ENCODE measurements at regions not wholly inside any gene's neighbourhood (a gene's known extent, or its start where the extent isn't known, plus 50 kb on each side); places are given as distances from the start of the nearest gene placed in this dataset.

DNA sequence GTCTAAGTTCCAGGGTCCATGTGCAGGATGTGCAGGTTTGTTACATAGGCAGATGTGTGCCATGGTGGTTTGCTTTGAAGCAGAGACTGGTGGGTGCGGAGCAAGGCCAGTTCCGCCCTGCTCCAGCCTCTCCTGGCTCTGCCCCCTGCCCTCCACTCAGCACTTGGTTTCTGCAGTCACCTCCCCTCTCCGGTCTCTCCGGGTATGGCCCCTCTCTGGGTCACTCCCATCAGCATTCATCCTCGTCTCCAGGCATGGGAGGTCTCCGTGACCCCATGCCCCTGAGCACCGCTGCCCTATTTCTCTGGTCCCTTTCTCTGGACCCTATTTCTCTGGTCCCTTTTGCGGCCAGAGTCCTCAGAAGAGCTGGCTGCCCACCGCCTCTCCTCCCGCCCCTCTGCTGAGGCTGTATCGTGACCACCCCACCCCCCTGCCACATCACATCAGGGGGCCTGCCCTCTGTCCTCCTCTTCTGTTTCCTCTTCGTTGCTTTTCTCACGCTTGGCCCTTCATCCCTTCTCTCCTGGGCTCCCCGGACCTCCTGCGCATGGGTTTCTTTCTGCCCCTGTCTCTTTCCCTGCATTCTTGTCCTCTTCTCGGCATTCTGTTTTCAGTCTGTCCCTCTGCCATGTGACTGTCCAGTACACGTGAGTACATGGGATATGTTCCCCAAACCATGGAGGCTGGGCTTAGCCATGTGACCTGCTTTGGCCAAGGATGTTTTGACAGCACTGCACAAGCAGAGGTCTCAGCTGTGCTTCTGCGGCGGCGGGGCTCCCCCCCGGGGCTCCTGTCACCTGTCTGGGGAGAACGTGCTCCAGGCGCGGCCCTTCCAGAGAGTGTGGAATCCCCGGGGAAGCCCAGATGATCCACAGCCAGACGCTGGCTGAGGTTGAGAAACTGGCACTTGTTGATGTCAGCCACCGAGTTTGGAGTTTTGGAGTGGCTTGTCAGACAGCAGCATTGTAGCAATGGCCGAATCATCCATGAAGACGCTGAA, 54.4 kb upstream of the C1orf174 start:
- H3K4me3 ChIP-seq (ENCODE audit: low read depth, low read length): no peak overlapping the region
- TF ChIP-seq, protein P1, sequence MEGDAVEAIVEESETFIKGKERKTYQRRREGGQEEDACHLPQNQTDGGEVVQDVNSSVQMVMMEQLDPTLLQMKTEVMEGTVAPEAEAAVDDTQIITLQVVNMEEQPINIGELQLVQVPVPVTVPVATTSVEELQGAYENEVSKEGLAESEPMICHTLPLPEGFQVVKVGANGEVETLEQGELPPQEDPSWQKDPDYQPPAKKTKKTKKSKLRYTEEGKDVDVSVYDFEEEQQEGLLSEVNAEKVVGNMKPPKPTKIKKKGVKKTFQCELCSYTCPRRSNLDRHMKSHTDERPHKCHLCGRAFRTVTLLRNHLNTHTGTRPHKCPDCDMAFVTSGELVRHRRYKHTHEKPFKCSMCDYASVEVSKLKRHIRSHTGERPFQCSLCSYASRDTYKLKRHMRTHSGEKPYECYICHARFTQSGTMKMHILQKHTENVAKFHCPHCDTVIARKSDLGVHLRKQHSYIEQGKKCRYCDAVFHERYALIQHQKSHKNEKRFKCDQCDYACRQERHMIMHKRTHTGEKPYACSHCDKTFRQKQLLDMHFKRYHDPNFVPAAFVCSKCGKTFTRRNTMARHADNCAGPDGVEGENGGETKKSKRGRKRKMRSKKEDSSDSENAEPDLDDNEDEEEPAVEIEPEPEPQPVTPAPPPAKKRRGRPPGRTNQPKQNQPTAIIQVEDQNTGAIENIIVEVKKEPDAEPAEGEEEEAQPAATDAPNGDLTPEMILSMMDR (IDR thresholded peaks at IDR 0.05; ENCODE audit: low read depth, low read length): no peak

DNA sequence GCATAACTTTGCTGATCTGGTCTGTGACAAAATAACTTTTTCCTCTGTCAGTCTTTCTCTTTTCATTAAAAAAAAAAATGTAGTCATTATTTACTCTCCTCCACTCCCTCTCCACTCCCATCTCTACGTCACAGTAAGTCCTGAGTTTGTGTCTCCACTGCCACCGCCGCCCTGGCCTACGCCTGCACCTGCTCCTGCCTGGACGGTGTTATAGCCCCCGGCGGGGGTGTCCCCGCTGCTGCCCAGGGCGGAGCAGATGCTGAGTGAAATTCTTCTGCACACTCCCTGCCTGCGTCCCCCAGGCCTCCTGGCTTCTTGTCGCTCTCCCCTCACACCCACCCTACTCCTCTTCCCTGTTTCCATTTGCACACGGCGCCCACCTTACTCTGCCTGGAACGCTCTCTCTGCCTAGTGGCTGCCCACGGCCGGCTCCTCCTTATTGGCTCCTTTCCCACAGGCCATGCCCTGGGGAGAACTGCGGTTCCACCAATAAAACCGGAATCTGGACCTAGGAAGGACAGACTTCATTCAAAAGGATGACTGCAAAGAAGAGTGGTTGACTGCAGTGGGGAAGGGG, 55.2 kb upstream of the C1orf174 start:
- H3K4me3 ChIP-seq (ENCODE audit: low read depth, low read length): no peak overlapping the region
- TF ChIP-seq, protein P1 (IDR thresholded peaks at IDR 0.05; ENCODE audit: low read depth, low read length): no peak

DNA sequence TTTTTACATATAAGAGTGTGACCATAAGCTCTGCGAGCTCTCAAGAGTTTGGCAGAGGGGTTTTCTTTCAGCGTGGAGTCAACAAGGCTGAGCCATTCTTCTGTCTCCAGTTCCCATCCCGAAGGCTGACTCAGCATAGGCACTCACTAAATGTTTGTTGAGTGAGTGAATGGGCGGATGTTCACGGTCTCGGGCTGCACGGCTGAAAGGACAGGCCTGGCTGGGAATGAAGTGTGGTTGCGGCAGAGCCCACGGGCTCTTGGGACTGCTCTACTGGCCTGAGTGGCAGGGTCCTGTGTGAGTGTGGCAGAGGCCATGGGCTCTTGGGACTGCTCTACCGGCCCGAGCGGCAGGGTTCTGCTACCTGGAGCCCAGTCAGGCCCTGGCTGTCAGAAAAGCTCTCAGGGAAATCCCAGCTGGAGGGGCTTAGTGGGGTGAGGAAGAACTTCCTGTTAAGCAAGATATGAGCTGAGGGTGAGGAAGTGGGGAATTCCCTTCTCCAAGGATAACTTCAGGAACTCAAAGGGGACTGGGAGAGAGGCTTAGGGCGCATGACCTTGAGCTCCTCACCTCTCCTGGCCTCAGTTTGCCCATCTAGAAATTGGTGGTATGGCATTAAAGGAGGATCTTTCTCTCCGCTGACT, 56.6 kb upstream of the C1orf174 start:
- no peak overlapping the region for H3K4me3 ChIP-seq (ENCODE audit: low read depth, low read length)
- TF ChIP-seq, protein P1 (IDR thresholded peaks at IDR 0.05; ENCODE audit: low read depth, low read length): no peak

DNA sequence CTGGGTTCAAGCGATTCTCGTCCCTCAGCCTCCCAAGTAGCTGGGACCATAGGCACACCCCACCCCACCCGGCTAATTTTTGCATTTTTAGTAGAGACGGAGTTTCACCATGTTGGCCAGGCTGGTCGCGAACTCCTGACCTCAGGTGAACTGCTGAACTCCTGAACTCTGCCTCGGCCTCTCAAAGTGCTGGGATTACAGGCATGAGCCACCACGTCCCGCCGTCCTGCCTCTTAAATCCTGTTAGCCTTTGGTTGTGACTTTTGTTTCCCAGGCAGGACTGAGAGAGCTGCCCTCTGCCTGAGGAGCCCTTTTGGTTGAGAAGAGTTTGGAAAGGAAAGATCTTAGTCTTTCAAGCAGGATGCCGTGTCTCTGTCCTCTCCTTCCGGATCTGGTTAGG, 59.3 kb upstream of the C1orf174 start:
- TF ChIP-seq, protein P1 (IDR thresholded peaks at IDR 0.05; ENCODE audit: low read depth, low read length): no peak
- H3K4me3 ChIP-seq (ENCODE audit: low read depth, low read length): no peak overlapping the region

DNA sequence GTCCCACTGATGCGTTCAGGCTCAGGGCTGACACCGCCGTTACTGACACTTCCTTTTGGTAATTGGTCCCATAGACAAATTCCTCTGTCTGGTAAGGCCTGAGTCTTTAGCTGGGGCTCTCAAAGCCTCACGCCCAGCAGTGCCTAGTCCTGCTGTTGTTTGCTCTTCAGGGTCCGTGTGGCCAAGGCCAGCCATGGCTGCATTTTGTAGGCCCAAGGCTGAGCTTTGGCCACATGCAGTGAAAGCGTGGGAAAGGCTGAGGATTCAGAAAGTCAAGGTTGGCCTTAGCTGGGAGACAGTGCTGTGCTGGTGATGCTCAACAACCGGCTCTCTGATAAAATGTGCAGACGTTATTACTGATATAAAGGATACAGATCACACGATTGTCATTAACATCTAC, 63.5 kb upstream of the C1orf174 start:
- no peak overlapping the region for H3K4me3 ChIP-seq (ENCODE audit: low read depth, low read length)
- TF ChIP-seq, protein P1 (IDR thresholded peaks at IDR 0.05; ENCODE audit: low read depth, low read length): no peak

DNA sequence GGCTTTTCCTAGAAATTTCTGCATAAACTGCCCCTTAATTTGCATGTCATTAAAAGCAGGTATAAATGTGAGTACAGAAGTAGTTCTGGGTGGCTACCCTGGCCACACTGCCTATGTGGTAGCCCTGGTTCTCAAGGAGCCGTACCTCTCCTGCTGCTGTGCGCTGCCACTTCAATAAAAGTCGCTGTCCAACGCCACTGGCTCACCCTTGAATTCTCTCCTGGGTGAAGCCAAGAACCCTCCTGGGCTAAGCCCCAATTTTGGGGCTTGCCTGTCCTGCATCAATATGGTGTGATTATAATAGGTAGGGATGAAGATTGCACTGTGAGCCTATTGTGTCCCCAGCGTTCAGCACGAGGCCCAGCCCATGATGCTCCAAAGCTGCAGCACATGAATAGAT, 65.6 kb upstream of the C1orf174 start:
- TF ChIP-seq, protein P1 (IDR thresholded peaks at IDR 0.05; ENCODE audit: low read depth, low read length): no peak
- H3K4me3 ChIP-seq (ENCODE audit: low read depth, low read length): no peak overlapping the region
